AG04449 (cell line): ENCODE measurements at regions not wholly inside any gene's neighbourhood (a gene's known extent, or its start where the extent isn't known, plus 50 kb on each side); places are given as distances from the start of the nearest gene placed in this dataset.

Experiments
- CTCF ChIA-PET: fragments of 350-600 bp; formaldehyde crosslinking; extraction: SDS; loops from one replicate; lab custom pipeline; 2021; ENCODE audit warnings: antibody characterized with exemption; lab: Yijun Ruan, JAX
- POLR2A ChIA-PET: fragments of 400-600, 350-600 bp; formaldehyde crosslinking; extraction: SDS; loops from one replicate; lab custom pipeline; 2020; ENCODE audit warnings: antibody characterized with exemption, inconsistent platforms; lab: Yijun Ruan, JAX
- DNase-seq: peaks from one replicate; pipeline ENCODE4 v3.0.0-alpha.2; 2010; ENCODE audit warnings: low read depth, low spot score
- H3K4me3 ChIP-seq: 2 replicates; pipeline ENCODE4 v1.5.1; 2011; ENCODE audit warnings: low read depth, mild to moderate bottlenecking, control low read depth, low read length
- TF ChIP-seq, protein P1 (sequence below): IDR thresholded peaks from one replicate; pipeline ENCODE4 v1.5.1; 2011; ENCODE audit warnings: mild to moderate bottlenecking, moderate library complexity, low read length, control low read depth, inconsistent platforms; ENCODE audit not compliant: insufficient read depth; ENCODE audit errors: missing control alignments

DNA sequence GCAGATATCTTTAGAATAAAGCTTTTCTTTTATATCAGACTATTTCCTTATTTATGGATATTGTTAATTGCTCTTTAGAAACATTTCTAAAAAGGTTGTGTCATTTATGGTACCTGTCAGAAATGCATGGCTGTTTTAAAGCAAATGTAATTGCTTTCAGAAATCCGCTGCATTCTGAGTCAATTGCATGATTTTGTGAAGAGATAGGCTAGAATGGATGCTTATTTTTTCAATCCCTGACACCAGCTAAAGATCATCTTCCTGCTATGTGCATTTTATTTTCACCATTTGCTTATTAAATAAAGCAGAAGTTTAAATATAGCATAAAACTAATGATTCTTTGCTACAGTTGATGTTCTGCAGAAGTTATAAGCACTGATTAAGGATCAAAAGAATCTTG is 170.2 kb upstream of the C9orf72 start:
- TF ChIP-seq, protein P1, sequence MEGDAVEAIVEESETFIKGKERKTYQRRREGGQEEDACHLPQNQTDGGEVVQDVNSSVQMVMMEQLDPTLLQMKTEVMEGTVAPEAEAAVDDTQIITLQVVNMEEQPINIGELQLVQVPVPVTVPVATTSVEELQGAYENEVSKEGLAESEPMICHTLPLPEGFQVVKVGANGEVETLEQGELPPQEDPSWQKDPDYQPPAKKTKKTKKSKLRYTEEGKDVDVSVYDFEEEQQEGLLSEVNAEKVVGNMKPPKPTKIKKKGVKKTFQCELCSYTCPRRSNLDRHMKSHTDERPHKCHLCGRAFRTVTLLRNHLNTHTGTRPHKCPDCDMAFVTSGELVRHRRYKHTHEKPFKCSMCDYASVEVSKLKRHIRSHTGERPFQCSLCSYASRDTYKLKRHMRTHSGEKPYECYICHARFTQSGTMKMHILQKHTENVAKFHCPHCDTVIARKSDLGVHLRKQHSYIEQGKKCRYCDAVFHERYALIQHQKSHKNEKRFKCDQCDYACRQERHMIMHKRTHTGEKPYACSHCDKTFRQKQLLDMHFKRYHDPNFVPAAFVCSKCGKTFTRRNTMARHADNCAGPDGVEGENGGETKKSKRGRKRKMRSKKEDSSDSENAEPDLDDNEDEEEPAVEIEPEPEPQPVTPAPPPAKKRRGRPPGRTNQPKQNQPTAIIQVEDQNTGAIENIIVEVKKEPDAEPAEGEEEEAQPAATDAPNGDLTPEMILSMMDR: no peak
- DNase-seq: no peak
- CTCF ChIA-PET: no interaction called here
- POLR2A ChIA-PET: no interaction called here
- H3K4me3 ChIP-seq: no peak overlapping the region

DNA sequence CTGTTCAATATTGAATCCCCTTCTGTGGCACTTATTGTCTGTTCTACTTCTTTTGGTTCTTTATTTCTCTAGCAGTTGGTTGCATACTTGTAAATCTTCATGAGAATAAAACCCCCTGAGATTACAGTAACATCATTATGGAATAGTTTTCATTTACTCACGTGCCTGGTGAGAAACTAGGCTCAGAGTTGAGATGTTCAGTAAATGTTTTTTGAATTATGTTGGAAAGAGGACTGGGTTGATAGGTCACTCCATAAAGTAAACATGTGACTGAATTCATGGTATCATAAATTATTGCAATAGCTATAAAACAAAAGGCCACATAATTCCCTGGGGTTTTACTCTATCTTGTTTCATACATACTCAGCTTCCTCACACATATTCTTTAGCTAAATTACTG is 174.2 kb upstream of the C9orf72 start:
- CTCF ChIA-PET: no interaction called here
- POLR2A ChIA-PET: no interaction called here

DNA sequence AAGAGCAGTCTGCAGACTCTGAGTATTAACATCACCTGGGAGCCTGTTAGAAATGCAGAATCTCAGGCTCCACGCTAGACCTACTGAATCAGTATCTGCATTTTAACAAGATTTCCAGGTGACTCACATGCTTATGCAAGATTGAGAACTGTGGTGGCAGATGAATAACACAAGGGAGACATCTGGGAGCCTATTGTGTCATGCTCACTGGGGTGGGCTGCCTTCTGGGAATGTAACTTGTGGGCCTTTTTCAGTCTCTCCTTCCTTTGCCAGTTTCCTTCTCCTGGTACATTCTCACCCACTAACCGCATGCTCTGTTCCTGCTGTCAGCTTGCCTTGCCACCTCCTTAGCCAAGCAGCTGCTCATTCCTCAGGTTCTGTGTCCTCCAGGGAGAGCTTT is 176.6 kb upstream of the C9orf72 start:
- POLR2A ChIA-PET: no interaction called here
- CTCF ChIA-PET: no interaction called here
- TF ChIP-seq, protein P1: no peak
- no peak overlapping the region for H3K4me3 ChIP-seq
- no peak for DNase-seq

More for the DNA sequence above, 174.2 kb upstream of the C9orf72 start:
- no peak for DNase-seq
- H3K4me3 ChIP-seq: no peak overlapping the region
- TF ChIP-seq, protein P1: no peak

DNA sequence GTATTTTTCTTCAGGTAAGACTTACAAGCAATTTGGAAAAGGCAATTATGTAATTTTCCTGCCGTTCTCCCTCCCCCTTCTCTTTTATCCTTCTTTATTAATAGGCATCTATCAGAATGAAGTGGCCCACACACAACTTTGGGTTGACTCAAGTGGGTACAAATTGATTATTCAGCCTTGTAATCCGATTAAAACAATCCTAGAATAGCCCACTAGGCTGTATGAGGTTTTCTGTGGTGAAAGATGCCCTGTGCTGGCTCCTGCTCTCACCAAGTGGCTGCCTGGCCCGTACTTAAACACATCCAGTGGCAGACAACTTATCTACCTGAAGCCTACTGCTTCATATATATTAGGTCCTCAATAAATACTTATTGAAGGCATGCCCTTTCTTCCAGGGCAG is 177.3 kb upstream of the C9orf72 start:
- DNase-seq: no peak
- no peak overlapping the region for H3K4me3 ChIP-seq
- TF ChIP-seq, protein P1: no peak
- POLR2A ChIA-PET: no interaction called here
- CTCF ChIA-PET: no interaction called here

DNA sequence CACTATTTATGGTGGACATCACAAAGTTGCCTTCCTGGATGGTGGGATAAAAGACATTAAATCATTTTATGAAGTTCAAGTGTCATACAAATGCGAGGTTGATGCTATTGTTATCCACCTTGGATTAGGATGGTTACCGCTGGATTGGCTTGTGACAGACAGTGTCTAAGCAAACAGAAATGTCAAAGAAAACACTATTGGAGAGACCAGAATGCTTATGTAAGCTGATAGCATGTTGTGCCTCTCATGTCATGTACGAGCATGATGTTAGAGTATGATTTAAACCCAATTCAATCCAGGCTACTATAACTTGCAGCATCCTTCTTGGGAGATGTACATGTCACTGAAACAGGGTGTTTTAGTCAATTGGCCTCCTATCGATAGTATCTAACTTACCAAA is 178.8 kb upstream of the C9orf72 start:
- ChIA-PET POLR2A (no interaction called here), CTCF (no interaction called here)
- no peak for DNase-seq
- H3K4me3 ChIP-seq: no peak overlapping the region
- TF ChIP-seq, protein P1: no peak

DNA sequence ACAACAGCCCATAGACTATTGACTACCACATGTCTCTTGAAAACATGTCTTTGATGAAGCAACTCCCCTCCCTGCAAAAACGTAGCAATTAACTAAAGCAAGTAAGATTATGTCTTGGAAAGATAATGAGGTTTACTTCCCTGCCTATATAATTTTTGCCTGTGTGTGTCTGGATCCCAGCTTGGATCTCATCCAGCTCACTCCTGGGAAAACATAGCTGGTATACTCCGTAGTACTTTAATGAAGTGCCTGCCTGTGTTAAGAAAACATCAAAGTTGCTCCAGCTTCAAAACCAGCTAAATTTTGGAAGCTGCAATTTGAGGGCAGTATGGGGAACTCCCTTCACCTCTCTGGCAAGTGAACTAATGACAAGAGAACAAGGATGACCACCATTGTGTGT is 182.6 kb upstream of the C9orf72 start:
- ChIA-PET POLR2A (no interaction called here), CTCF (no interaction called here)
- no peak for DNase-seq
- no peak overlapping the region for H3K4me3 ChIP-seq
- TF ChIP-seq, protein P1: no peak
